ENCODE measurements at regions not wholly inside any gene's neighbourhood (a gene's known extent, or its start where the extent isn't known, plus 50 kb on each side); places are given as distances from the start of the nearest gene placed in this dataset.

DNA sequence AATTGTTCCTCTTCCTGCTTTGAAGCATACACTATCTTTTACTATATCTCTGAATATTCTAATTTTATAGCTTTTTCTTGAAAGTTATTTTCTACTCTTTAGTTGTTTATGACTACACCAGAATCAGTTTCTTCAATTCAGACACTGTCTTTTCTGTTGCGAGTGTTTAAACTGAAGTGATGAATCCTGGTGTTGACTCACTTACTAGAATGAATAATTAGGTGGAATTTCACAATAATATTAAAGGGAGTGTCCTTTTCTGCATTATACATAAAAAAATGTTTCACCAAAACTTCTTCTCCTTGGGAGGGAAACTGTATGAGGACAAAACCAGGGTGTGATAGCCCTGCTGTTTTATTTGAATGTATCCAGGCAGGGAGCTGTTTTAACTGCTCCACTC is 1383.1 kb downstream of the C4orf33 start:
- TF ChIP-seq, protein P1, sequence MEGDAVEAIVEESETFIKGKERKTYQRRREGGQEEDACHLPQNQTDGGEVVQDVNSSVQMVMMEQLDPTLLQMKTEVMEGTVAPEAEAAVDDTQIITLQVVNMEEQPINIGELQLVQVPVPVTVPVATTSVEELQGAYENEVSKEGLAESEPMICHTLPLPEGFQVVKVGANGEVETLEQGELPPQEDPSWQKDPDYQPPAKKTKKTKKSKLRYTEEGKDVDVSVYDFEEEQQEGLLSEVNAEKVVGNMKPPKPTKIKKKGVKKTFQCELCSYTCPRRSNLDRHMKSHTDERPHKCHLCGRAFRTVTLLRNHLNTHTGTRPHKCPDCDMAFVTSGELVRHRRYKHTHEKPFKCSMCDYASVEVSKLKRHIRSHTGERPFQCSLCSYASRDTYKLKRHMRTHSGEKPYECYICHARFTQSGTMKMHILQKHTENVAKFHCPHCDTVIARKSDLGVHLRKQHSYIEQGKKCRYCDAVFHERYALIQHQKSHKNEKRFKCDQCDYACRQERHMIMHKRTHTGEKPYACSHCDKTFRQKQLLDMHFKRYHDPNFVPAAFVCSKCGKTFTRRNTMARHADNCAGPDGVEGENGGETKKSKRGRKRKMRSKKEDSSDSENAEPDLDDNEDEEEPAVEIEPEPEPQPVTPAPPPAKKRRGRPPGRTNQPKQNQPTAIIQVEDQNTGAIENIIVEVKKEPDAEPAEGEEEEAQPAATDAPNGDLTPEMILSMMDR (IDR thresholded peaks at IDR 0.05): no peak
- TF ChIP-seq EZH2 (IDR thresholded peaks at IDR 0.05; ENCODE audit: borderline replicate concordance, insufficient read depth, low read depth, low read length, poor library complexity, severe bottlenecking): no peak
- H3K9me3 ChIP-seq (ENCODE audit: control extremely low read depth in 1 of 3, control insufficient read depth in 2 of 3, insufficient read depth in 1 of 3, low read length in 2 of 3): no peaks in the 10 kb centered on the region
- no peaks in the 10 kb centered on the region for H3K79me2 ChIP-seq (ENCODE audit: control insufficient read depth, insufficient read depth, low read length)
- no peaks in the 10 kb centered on the region for H3K27me3 Mint-ChIP-seq
- H3K4me2 ChIP-seq (replicated peaks; ENCODE audit: low read depth, low read length, poor library complexity, severe bottlenecking): no peak overlapping the region
- H3K9me3 Mint-ChIP-seq (ENCODE audit: insufficient read depth): no peaks in the 10 kb centered on the region
- H3K9ac ChIP-seq (ENCODE audit: low read length): no peak overlapping the region
- intact Hi-C loops (cut with micrococcal nuclease): no loop called here
- ChIA-PET POLR2A (no interaction called here), CTCF (no interaction called here)
- H4K20me1 ChIP-seq (ENCODE audit: control insufficient read depth, insufficient read depth, low read length, poor library complexity, severe bottlenecking): no peaks in the 10 kb centered on the region
- no peak for ATAC-seq (ENCODE audit: low read depth)
- no peaks in the 10 kb centered on the region for H3K27me3 ChIP-seq (replicated peaks in 1 of 4; ENCODE audit: control extremely low read depth in 1 of 4, control insufficient read depth in 3 of 4, insufficient read depth in 4 of 4, low read length in 3 of 4)
- H3K27ac Mint-ChIP-seq: no peak overlapping the region
- no peak overlapping the region for H3K4me3 ChIP-seq (ENCODE audit: control extremely low read depth in 1 of 5, extremely low read depth in 1 of 5, insufficient read depth in 1 of 5, low read depth in 2 of 5, low read length in 4 of 5)
- no peaks in the 10 kb centered on the region for H3K36me3 ChIP-seq (replicated peaks in 1 of 2; ENCODE audit: control extremely low read depth in 1 of 2, control insufficient read depth in 1 of 2, extremely low read depth in 1 of 2, insufficient read depth in 2 of 2, low read length in 1 of 2)
- no peak overlapping the region for H2AFZ ChIP-seq (ENCODE audit: insufficient read depth, low read depth, low read length, poor library complexity, severe bottlenecking)
- no peak overlapping the region for H3K4me3 Mint-ChIP-seq
- no peaks in the 10 kb centered on the region for H3K4me1 Mint-ChIP-seq
- H3K27ac ChIP-seq (ENCODE audit: low read length in 2 of 2): no peak overlapping the region
- no peak for DNase-seq
- WGBS (ENCODE audit: insufficient coverage): no CpG with 5 or more reads among the region's 1 CpG
- H3K4me1 ChIP-seq (ENCODE audit: control insufficient read depth in 2 of 2, insufficient read depth in 2 of 2, low read length in 2 of 2): no peaks in the 10 kb centered on the region

DNA sequence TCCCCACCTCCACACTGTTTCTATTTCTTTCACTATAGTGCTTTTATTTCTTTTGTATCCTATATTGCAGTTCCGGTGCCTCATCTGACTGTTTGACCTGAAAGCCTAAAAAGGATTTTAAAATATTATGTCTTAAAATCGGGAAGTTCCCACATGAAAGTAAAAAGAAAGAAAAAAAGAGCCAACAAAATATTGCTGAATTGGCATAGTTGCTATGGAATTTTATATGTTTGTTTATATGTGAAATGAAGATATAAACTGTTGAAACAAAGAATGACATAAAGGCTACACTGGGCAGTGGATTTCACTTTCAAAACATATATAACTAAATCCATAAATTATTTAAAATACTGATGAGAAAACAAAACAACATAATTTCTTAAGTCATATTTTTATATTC is 1383.7 kb downstream of the C4orf33 start:
- no peaks in the 10 kb centered on the region for H3K79me2 ChIP-seq (ENCODE audit: control insufficient read depth, insufficient read depth, low read length)
- 100% methylated on average over 1 of the region's 2 CpGs for WGBS (ENCODE audit: insufficient coverage)
- H3K36me3 ChIP-seq (replicated peaks in 1 of 2; ENCODE audit: control extremely low read depth in 1 of 2, control insufficient read depth in 1 of 2, extremely low read depth in 1 of 2, insufficient read depth in 2 of 2, low read length in 1 of 2): no peaks in the 10 kb centered on the region
- no peaks in the 10 kb centered on the region for H3K27me3 ChIP-seq (replicated peaks in 1 of 4; ENCODE audit: control extremely low read depth in 1 of 4, control insufficient read depth in 3 of 4, insufficient read depth in 4 of 4, low read length in 3 of 4)
- H3K4me2 ChIP-seq (replicated peaks; ENCODE audit: low read depth, low read length, poor library complexity, severe bottlenecking): no peak overlapping the region
- intact Hi-C loops (cut with micrococcal nuclease): no loop called here
- no peaks in the 10 kb centered on the region for H4K20me1 ChIP-seq (ENCODE audit: control insufficient read depth, insufficient read depth, low read length, poor library complexity, severe bottlenecking)
- no peaks in the 10 kb centered on the region for H3K4me1 Mint-ChIP-seq
- no peak overlapping the region for H3K27ac ChIP-seq (ENCODE audit: low read length in 2 of 2)
- TF ChIP-seq, protein P1 (IDR thresholded peaks at IDR 0.05): no peak
- no peak for TF ChIP-seq EZH2 (IDR thresholded peaks at IDR 0.05; ENCODE audit: borderline replicate concordance, insufficient read depth, low read depth, low read length, poor library complexity, severe bottlenecking)
- no peak for ATAC-seq (ENCODE audit: low read depth)
- no peaks in the 10 kb centered on the region for H3K9me3 Mint-ChIP-seq (ENCODE audit: insufficient read depth)
- H3K9me3 ChIP-seq (ENCODE audit: control extremely low read depth in 1 of 3, control insufficient read depth in 2 of 3, insufficient read depth in 1 of 3, low read length in 2 of 3): no peaks in the 10 kb centered on the region
- H2AFZ ChIP-seq (ENCODE audit: insufficient read depth, low read depth, low read length, poor library complexity, severe bottlenecking): no peak overlapping the region
- H3K4me3 Mint-ChIP-seq: no peak overlapping the region
- H3K9ac ChIP-seq (ENCODE audit: low read length): no peak overlapping the region
- H3K4me1 ChIP-seq (ENCODE audit: control insufficient read depth in 2 of 2, insufficient read depth in 2 of 2, low read length in 2 of 2): no peaks in the 10 kb centered on the region
- no peaks in the 10 kb centered on the region for H3K27me3 Mint-ChIP-seq
- ChIA-PET POLR2A (no interaction called here), CTCF (no interaction called here)
- no peak for DNase-seq
- no peak overlapping the region for H3K27ac Mint-ChIP-seq
- H3K4me3 ChIP-seq (ENCODE audit: control extremely low read depth in 1 of 5, extremely low read depth in 1 of 5, insufficient read depth in 1 of 5, low read depth in 2 of 5, low read length in 4 of 5): no peak overlapping the region

Data from B cell (primary cell).